Stimulated activated CD8-positive, alpha-beta memory T cell treated with anti-CD3 and anti-CD28 coated beads, Interleukin-15, amount 100 ng/mL, for 4 hours (primary cell): ENCODE measurements at regions not wholly inside any gene's neighbourhood (a gene's known extent, or its start where the extent isn't known, plus 50 kb on each side); places are given as distances from the start of the nearest gene placed in this dataset.

ENCODE experiments used
- DNase-seq, 2 donors: peaks; one replicate each; pipeline ENCODE4 v3.0.0-alpha.2; 2020; ENCODE audit warnings: low read depth in 2 of 2

DNA sequence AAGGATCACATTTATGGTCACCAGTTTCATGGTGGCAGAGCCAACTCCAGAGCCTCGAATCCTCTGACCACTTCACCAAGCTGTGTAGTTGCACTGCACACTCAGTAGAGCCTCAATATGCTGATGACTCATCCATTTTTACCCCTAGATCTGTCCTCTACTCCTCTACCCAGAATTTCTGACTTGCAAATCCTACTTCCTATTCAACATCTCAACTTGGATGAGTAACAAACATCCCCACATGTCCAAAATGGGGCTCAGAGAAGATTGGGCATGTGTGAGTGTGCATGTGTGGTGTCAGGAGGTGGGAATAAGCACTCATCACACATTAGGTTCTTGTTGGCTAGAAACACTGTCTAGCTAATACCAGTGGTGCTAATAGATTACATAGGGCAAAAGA lies 57.8 kb upstream of the IGFBP2 start:
- no peak for DNase-seq

DNA sequence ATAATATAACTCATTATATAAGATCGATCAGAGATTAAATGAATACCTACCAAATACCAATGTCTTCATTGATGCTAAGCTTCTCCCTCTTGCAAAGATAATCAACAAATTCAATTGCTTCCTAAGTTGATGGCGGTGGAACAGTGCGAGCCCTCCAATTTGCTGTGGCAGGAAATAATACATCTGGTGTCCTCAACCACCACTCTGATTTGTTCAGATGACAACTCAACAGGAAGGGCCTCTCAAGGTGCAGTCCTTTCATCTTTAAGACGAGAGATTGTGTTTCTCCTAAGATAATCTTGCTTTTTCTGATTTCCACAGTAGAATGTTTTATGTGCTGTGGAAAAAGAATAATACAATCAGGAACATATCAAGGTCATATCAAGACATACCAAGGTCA lies 56.6 kb upstream of the IGFBP2 start:
- DNase-seq, result no peak

DNA sequence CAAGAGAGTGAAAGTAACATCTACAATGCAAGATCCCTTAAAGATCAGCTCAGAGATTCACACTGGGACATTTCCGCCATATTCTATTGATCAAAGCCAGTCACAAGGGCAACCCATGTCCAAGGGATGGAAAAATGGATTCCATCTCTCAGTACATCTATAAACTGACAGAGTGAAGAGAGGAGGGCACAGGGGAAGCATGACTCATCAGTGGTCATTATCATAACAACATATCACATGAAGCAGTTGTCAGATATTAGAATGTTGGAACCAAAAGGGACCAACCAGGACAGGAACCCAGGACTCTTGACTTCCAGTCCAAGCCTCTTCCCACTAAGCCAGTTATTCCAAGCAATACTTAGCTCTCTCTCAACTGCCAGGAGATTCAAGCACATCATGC lies 54.9 kb upstream of the IGFBP2 start:
- no peak for DNase-seq

DNA sequence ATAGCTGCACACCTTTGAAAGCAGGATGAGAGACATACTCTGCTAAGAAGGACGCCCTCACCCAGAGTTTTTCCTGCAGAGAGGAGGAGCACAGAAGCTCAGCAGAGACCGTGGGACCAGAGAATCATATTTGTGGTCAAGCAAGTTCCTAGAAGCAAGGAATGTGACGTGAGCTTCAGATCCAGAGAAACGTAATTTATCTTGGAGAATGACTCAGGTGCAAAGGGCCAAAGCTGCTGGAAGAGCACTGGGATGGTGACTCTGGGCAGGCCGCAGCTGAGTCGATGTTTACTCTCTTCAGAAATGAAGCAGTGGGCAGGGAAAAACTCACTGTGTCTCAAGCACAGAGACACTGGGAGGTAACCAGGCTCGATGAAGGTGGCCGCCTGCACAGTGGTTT lies 50.1 kb upstream of the IGFBP2 start:
- DNase-seq, result no peak
